ENCODE measurements at regions not wholly inside any gene's neighbourhood (a gene's known extent, or its start where the extent isn't known, plus 50 kb on each side); places are given as distances from the start of the nearest gene placed in this dataset.
"Not testable (repeated sequence)": the region's sequence is repeated elsewhere in the genome, so short reads cannot be mapped to it uniquely, and the experiment has no call there.

DNA sequence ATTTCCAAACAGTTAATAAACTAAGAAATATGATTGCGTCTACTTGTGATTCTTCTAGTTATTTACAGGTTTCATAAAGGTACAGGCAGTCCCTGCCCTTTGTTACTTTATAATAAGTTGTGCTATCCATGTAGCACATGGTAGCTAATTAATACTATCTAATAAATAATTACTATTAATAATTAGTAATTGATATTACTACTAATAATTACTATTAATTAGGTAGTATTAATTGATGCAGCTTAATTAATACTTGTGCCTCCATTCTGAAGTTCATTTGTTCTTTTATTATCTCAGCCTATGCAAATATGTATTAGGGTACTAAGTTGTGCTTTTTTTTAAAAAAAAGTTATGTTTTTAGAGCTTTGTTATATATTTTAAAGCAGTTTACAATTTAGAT is 92.3 kb upstream of the TRHDE start:
- no peak for DNase-seq (ENCODE audit: low read depth)
- TF ChIP-seq, protein P1, sequence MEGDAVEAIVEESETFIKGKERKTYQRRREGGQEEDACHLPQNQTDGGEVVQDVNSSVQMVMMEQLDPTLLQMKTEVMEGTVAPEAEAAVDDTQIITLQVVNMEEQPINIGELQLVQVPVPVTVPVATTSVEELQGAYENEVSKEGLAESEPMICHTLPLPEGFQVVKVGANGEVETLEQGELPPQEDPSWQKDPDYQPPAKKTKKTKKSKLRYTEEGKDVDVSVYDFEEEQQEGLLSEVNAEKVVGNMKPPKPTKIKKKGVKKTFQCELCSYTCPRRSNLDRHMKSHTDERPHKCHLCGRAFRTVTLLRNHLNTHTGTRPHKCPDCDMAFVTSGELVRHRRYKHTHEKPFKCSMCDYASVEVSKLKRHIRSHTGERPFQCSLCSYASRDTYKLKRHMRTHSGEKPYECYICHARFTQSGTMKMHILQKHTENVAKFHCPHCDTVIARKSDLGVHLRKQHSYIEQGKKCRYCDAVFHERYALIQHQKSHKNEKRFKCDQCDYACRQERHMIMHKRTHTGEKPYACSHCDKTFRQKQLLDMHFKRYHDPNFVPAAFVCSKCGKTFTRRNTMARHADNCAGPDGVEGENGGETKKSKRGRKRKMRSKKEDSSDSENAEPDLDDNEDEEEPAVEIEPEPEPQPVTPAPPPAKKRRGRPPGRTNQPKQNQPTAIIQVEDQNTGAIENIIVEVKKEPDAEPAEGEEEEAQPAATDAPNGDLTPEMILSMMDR (conservative IDR thresholded peaks at IDR 0.05; ENCODE audit: low read depth, low read length), result no peak
- no peak overlapping the region for H3K4me3 ChIP-seq (ENCODE audit: low read length)

DNA sequence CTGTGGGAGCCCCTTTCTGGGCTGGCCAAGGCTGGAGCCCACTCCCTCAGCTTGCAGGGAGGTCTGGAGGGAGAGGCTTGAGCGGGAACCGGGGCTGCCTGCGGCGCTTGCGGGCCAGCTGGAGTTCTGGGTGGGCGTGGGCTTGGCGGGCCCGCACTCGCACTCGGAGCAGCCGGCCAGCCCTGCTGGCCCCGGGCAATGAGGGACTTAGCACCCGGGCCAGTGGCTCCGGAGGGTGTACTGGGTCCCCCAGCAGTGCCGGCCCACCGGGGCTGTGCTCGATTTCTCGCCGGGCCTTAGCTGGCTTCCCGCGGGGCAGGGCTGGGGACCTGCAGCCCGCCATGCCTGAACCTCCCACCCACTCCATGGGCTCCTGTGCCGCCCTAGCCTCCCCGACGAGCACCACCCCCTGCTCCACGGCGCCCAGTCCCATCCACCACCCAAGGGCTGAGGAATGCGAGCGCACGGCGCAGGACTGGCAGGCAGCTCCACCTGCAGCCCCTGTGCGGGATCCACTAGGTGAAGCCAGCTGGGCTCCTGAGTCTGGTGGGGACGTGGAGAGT is 87.1 kb upstream of the TRHDE start:
- DNase-seq (ENCODE audit: low read depth); H3K4me3 ChIP-seq (ENCODE audit: low read length): not testable (repeated sequence)

DNA sequence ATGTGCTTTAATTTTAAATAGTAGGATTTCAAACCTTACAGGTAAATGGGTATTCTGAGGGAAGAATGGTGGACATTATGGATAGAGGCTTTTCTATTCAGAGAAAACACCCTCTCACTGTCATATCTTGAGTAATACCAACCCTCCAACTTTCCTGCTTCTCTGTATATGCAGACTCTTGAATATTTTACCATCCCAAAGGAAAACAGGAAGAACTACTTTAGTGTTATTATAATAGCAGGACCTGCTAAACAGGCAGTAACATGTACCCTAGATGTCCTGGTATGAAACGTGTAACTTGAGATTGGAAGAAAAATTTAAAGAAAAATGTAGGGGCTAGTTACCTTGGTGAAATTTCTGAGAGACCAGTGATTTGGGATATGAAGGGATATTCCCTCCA is 82.9 kb upstream of the TRHDE start:
- TF ChIP-seq, protein P1 (conservative IDR thresholded peaks at IDR 0.05; ENCODE audit: low read depth, low read length), result no peak
- H3K4me3 ChIP-seq (ENCODE audit: low read length), result no peak overlapping the region
- no peak for DNase-seq (ENCODE audit: low read depth)

- TF ChIP-seq, protein P1 (conservative IDR thresholded peaks at IDR 0.05; ENCODE audit: low read depth, low read length), result no peak
- no peak overlapping the region for H3K4me3 ChIP-seq (ENCODE audit: low read length)
- no peak for DNase-seq (ENCODE audit: low read depth)
Observed at GRCh38 chr12:72191761-72192160, 80.4 kb upstream of the TRHDE start.

DNA sequence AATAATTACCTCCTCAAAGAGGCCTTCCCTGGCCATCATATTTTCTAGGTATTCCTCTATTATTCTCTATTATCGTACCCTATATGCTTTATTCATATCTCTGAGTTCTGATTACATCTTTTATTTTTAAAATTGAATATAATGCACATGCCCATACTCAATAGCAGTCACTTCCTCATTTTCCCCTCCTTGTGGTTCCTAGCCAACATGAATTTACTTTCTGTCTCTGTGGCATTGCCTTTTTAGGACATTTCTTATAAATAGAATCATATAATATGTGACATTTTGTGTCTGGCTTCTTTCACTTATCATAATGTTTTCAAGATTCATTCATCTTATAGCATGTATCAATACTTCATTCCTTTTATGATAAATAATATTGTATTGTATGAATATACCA is 74.4 kb upstream of the TRHDE start:
- H3K4me3 ChIP-seq (ENCODE audit: low read length), result no peak overlapping the region
- TF ChIP-seq, protein P1 (conservative IDR thresholded peaks at IDR 0.05; ENCODE audit: low read depth, low read length), result no peak
- no peak for DNase-seq (ENCODE audit: low read depth)

GRCh38 chr12:72201457-72201856 is 70.7 kb upstream of the TRHDE start:
- TF ChIP-seq, protein P1 (conservative IDR thresholded peaks at IDR 0.05; ENCODE audit: low read depth, low read length), result no peak
- H3K4me3 ChIP-seq (ENCODE audit: low read length), result no peak overlapping the region
- no peak for DNase-seq (ENCODE audit: low read depth)

- TF ChIP-seq, protein P1 (conservative IDR thresholded peaks at IDR 0.05; ENCODE audit: low read depth, low read length), result no peak
- DNase-seq (ENCODE audit: low read depth), result no peak
- H3K4me3 ChIP-seq (ENCODE audit: low read length), result no peak overlapping the region
Observed at GRCh38 chr12:72203764-72204335, 68.3 kb upstream of the TRHDE start.

All from retinal pigment epithelial cell (primary cell).